GM18907 (cell line): ENCODE measurements at regions not wholly inside any gene's neighbourhood (a gene's known extent, or its start where the extent isn't known, plus 50 kb on each side); places are given as distances from the start of the nearest gene placed in this dataset.

Experiments used
- ATAC-seq: cut with Tn5 transposase; IDR thresholded peaks from one replicate; pipeline ENCODE4 v1.9.1; 2021; ENCODE audit warnings: mild to moderate bottlenecking, moderate library complexity; ENCODE audit not compliant: unreplicated experiment

DNA sequence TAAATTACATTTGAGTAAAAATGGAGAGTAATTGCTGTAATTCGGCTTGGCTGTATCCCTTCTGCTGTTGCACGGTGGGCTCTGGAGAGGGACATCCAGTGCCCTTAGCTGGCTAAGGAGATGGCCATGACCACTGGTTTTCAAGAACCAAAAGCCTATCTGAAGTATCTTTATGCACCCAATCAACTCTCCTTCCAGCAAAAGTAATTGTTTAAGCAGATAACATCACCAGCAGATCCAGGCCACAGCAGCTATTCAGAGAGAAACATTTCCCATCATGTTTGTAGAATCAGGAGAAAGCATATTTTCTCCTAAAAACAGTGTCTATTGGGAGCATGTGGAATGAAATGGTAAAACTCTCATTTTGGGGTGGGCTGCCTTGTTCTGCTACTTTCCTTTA is 514.5 kb upstream of the RGMA start:
- no peak for ATAC-seq

DNA sequence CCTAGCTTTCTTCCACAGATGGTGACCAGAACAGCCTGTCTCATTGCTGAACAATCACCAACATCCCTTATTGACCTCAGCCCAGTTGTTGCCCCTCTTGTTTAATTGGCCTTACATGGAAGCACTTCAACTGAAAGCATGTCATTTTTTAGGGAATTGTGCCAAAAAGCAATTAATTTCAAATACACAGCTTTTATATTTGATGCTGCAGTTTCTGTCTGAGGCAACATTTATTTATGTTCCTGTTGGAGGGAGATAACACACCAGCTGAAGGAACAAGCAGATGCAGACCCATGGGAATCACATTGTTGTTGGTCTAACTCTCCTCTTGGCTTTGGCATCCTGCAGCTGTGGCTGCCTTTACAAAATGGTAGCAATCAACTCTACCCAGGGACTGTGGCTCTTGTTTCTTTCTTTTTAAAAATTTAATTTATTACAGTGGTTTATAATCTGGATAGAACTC is 498.1 kb upstream of the RGMA start:
- no peak for ATAC-seq

DNA sequence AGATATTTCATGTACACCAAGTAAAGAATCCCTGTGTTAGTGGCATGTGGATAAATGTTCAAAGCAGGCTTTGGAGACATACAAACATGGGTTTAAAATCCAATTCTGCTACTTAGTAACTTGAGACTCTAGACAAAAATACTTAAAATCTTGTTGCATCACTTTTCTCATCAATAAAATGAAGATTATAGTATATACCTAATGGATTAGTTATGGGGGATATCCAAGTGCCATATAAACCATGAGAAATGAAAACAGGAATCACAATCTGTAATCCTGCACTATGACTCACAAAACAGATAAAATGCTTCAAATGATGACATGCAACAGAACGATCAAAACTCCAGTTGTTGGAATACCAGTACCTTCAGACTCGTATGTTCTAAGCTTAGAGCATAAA is 496.0 kb upstream of the RGMA start:
- no peak for ATAC-seq

DNA sequence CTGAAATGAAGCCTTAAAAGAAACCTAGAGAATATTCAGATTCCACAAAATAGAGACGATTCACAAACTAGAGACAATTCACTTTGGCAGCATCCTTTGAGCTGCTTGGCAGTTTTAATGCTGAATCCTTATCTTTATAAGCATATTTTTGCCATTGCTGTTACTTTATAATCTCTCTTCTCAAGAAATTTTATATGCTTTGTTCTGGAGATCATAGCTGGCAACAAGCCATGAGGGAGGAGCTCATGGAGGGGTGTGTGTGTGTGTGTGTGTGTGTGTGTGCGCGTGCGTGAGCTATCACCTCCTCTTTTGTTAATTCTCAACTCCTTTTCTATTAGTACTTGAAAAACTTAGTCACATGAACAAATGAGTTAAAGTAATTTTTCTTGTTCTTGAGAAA is 495.0 kb upstream of the RGMA start:
- no peak for ATAC-seq

DNA sequence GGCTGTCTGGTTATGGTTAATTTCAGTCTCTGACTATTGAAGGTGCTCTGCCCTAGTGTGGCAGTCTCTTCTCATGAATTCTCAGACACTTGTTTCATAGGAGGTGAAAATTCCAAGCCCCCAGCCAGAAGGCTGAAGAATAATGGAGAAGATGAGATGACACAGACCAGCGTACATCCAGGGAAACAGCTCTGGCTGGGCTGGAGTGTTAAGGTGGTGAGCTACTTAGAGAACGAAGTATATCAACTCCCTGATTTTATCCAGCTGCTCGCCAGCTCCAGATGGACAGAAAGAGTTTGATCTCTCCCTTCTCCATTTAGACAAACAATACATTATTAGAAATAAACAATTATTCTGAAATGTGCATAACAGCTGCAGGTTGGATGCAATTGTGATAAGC is 494.5 kb upstream of the RGMA start:
- no peak for ATAC-seq

DNA sequence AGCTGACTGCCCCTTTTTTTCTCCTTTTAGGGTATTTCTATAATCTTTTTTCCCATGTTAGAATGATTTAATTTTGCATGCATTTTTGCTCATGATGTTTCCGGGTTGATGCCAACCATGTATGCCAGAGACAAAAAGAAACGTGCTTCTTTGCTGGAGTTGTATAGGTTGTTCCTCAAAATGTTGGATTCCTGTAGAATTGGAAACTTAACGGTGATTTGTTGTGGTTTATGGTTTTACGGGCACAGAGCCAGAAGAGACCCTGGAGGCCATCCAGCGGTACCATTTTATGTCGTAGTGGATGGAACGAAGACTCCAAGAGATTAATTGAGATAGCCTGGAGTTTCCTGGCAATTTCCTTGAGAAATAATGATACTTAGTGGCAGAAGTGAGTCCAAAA is 481.5 kb upstream of the RGMA start:
- no peak for ATAC-seq

DNA sequence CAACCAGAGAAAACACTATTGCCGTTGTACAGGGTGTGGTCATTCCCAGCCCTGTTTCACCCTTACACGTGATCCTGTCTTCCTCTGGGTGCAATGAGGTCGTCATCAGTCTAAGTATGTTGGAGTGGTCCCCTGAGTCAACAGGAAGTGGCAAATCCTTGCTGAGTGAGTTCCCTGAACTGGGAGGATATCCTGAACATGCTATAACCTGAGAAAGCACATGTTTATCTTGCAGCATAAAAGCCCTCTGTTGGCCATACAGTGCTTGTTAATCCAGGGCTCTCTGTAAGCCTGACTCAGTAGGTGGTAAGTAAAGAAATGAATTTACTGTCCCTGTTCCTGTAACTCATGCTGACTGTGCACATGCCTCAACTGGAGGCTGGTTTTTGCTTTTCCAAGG is 477.8 kb upstream of the RGMA start:
- ATAC-seq: no peak

DNA sequence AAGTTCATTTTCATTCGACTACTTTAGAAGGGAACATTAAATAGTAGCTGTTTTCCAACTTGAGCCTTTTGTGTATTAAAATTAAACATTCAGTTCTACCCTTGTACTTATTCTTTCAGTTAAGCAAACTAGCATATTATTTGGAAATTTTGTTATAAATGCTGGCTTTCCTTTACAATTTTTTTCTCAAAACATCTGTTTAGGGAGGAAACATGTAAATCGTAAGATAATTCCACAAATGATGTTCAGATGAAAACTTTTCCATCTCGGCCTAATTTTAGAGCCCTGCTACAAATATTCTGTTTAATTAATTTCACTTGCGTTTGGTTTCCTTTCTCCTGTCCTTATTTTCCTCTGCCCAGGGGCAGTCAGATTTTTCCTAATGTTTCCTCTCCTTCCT is 476.2 kb upstream of the RGMA start:
- ATAC-seq: no peak

DNA sequence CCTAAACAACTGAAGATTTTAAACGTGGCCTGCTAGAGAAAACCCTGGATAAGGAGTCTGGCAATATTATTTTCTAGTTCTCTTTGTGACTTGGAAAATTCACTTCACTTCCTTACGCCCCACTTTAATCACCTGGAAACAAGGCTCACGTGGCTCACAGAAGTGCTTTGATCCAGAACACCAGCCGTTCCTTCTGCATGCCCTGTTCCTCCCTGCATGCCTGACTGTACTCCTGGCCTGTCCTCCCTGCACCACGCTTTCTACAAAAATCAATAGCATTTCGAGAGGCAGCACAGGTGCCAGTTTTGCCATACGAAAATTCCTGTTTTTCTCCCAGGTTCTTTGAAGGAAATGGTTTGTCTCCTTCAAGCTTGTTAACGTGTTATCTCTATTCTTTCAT is 474.2 kb upstream of the RGMA start:
- no peak for ATAC-seq

DNA sequence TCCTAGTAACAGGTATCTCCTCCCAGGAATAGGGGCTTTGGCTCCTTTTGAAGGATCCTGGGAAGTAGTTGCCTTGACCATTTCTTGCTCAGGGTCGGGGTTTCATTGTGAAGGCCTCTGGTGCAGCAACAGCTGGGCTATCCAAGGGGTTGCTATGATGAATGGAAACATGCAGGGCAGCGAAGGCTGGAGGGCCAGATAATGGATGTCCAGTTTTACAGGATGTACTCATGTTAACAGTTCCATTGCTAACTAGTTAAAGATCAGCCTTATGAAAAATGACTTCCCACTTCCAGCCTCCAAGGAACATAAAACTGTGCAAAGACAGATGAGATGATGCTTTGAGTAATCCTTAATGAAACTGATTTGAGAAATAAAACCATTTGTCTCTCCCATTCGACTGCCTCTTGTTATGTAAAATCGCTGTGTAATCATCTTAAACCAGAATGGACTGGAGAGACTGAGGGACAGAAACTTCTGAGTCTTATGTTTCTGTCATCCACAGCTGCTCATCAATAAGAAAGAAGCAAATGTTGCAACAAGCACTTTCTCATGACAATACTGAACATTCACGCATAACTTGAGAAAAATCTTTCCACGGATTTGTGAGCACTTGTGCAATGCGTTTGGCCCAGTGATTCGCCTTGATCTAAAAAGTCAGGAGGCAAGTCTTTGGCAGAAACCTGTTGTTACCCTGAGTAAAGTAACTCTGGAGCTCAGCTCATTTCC is 473.5 kb upstream of the RGMA start:
- no peak for ATAC-seq

DNA sequence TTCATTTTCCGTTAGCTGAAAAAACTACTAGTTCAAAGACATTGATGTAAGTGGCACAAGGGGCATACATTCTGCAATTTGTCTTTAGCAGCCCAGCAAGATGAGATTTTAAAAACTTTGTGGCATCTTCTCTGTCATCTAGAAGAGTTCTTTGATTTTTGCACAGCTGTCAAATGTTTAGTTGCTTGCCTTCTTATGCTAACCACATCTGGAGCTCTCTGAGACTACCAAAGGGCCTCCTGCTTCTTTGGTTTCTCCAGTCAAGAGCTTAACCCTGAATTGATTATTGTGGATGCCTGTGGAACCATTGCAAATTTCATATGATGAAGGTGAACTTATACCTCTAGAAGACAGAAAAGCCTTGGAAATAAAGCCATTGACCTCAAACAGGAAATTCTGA is 468.7 kb upstream of the RGMA start:
- no peak for ATAC-seq

DNA sequence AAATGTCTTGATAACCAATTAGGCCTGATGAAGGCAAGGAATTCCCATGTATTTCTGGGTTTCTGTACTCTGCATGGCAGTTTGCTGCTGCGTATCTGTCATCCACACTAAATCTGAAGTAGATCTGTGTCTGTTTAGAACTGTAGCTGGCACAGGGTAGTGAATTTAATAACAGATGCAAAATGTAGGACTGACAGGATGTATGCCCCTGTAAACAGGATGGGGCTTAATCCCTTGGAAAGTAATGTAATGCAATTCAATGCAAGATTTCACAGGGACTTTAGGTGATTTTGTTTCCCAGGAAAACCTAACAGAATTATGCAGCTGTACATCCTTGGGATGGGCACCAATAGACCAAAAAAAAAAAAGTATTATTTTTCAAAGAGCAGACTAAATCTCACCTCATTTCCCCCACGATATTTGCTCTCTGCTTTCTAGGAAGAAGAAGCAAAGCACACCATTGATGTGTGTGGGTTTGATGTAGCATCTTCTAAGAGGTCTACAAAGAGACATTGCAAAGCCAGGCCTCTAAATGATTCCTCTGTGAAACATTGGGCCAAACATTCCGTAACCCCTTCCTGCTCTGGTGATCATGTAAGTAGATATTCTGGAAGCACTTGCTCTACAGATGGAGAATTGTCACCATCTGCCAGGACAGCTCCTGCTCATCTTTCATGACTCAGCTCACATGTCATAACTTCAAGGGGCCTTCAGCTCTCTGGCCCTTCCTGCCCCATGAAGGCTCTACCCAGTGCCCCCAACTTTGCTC is 464.3 kb upstream of the RGMA start:
- no peak for ATAC-seq

DNA sequence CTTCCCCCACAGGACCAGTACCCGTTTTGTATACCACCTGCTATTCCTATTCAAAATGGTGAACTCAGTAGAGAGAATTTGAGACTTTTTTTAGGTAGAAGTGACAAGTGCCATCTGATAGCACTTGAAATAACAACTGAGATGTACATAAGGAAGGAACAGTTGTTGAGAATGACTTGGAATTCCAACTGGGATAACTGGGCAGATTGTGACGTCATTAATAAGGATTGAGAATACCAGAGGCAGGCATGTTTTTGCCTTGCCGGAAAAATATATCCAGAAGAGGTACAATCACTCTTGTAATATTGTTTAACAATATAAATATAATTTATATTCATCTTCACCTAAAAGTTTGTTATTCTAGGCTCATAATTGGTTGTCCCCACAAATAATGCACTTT is 454.1 kb upstream of the RGMA start:
- no peak for ATAC-seq

DNA sequence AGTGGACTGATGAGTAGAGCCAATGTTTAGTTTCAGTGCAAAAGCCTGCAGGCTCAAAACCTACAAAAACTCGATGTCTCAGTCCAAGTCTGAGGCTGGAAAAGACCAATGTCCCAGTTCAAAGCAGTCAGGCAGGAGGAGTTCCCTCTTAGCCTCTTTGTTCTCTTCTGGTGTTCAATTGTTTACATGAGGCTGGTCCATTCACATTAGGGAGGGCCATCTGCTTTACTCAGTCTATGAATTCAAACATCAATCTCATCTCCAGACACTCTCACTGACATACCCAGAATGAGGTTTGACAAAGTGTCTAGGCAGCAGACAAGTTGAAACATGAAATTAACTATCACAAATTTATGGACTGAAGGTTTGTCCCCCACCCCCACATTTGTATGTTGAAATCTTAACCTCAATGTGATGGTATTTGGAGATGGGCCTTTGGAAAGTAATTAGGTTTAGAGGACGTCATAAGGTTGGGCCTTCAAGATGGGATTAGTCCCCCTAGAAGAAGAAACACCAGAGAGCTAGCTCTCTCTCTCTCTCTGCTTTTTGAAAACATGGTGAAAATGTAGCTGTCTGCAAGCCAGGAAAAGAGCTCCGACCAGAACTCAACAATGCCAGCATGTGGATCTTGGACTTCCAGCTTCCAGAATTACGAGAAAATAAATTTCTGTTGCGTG is 438.5 kb upstream of the RGMA start:
- no peak for ATAC-seq

DNA sequence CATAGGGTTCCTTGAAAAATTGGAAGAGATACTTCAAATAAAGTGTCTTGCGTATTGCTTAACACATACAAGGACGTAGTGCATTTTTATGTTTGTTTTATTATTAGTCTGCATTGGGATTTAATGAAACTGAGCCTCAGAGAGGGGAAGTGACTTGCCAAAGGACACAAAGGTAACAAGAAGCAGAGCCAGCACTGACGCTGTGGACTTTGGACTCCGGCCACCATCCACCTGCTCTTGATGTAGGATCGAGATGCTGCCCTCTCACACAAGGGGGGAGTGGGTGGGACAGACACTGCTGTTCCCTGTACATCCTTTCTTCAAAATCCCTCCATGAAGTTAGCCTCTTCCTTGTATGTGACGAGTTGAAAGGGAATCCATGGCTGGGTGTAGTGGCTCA is 435.4 kb upstream of the RGMA start:
- no peak for ATAC-seq

DNA sequence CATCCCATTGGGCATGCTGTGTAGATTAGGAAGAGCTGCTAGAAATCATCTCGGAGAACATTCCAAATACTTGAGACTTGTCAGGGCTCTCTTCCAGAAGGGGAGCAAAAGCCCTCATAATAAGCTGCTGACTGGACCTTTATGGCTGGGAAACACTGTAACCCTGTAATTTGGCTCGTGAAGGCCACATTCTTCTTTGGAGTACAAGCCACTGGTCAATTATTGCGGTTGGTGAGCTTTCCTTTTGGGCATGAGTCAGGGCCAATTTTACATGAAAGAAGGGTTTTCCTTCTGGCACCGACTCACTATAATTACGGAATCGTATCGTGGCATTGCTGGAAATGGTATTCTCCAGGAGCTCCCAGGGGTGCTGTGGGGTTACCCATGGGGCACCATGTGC is 434.5 kb upstream of the RGMA start:
- ATAC-seq: no peak

DNA sequence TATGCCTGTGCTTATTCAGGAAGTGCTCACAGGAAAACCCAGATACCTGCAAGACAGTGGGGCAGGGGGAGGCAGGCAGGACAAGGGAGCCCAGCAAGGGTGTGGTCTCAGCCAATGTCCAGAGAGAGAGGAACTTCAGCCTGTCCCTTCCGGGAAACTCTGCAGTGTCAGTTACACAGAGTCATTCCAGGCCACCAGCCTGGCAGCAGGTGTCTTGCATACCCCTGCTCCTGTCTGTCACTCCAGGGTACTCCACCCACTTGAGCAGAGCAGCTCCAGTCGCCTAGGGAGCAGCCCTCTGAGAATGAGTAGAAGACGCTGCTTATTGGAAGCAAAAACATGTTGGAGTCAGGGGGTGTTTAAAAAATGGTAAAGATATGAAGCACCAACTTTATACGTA is 431.2 kb upstream of the RGMA start:
- no peak for ATAC-seq

DNA sequence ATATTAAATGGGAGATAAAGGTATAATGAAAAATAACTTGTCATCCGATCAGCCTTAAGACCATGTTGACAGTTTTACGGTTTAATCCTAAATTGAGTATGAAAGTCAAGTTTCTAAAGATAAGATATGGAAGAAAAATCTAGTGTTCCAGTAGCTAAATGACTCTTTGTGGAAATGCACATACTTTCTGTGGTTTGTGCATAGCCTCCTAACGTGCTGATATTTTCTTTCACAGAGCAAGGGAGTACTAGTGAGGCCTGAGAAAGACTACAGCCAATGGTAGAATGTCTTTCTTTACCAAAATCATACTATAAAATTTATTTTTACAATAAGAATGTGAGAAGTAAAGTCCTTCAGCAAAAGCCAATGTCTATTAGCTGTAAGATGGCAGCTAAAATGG is 430.6 kb upstream of the RGMA start:
- ATAC-seq: no peak

DNA sequence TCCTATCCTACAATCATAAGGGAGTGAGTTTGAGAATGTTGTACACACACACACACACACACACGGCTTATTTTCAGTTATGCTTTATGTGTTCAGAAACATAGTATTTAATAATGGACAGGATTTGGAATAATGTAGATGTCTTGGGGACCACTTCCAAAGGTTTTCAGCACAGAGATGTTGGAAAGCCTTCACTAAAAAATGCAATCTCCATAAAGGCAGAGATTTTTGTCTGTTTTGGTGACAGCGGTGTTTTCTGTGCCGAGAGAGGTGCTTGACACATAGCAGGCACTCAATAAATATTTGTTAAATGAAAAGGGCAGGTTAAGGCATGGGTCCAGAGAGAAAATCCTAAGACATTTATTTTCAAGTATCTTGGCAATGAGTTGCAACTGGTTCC is 428.2 kb upstream of the RGMA start:
- ATAC-seq: no peak

DNA sequence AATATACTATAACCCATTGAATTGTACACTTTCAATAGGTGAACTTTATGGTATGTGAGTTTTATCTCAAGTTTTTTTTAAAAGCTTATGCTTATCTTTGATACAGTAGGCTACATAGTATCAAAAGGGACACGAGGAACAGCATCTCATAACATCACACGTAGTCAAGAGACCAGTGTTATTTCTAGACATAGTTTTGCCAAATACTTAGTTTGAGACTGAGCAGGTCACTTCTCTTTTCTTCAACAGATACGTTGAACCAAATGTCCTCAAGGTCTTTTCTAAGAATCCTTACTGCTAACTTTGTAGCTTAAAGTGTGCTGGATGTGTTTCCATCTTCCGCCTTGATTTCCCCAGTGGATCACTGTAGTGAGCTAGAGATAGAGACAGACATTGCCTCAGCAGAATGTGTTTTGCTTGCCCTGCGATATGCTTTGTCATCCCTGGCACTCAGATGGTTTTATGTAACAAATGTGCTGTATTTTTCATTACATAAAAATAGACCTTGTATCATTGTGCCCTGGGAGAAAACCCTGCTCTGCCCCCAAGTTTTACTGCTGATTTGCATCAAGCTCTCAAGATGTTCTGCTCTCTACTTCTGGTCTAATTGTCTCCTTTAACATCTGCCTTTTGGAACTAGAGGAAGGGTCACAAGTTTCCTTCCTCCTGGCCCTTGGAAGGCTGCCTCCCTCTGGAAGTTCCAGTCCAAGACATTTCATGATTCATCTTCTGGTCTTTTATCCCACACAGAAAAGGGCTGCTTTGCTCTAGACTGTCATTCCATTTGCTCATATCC is 426.4 kb upstream of the RGMA start:
- ATAC-seq: no peak

DNA sequence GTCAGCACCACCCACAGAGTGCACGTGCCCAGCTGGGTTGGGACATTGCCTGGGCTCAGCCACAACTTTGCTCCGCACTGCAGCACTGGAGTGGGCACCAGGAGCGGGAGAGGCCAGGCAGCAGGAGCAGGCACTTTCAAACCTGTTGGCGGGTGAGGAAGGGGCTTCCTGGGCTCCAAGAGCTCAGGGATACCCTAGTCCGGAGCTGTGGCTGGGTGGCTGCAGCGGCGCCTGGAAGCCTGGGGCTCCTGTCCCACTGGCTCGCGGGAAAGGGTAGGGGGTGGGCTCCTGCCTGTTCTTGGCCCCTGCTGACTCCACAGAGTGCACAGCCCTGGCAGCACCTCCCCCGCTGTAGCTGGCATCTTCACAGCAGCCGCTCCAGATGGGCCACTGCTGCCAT is 417.6 kb upstream of the RGMA start:
- ATAC-seq: no peak
